ENCODE measurements at regions not wholly inside any gene's neighbourhood (a gene's known extent, or its start where the extent isn't known, plus 50 kb on each side); places are given as distances from the start of the nearest gene placed in this dataset.

GRCh38 chr9:21550392-21550791 lies 68.3 kb upstream of the IFNE start:
- peaks cover 5% of the 10 kb centered on the region for H3K4me1 Mint-ChIP-seq
- H3K4me1 ChIP-seq = peaks cover 9% of the 10 kb centered on the region
- H3K9me3 ChIP-seq (ENCODE audit: low read depth) = no peaks in the 10 kb centered on the region
- no peak overlapping the region for H3K4me3 ChIP-seq
- no peak overlapping the region for H2AFZ ChIP-seq (replicated peaks)
- no peak for DNase-seq (ENCODE audit: low spot score)
- no peak overlapping the region for H3K27ac ChIP-seq
- no peaks in the 10 kb centered on the region for H4K20me1 ChIP-seq (ENCODE audit: low read depth)
- H3K36me3 Mint-ChIP-seq = no peaks in the 10 kb centered on the region
- peaks cover 3% of the 10 kb centered on the region for H3K27me3 Mint-ChIP-seq (ENCODE audit: insufficient read depth, low read depth)
- no peak for TF ChIP-seq CTCF (IDR thresholded peaks at IDR 0.05)
- no peak for TF ChIP-seq EZH2 (IDR thresholded peaks at IDR 0.05)
- TF ChIP-seq EZH2phosphoT487 (IDR thresholded peaks at IDR 0.05) = no peak
- no peak overlapping the region for H3K9ac ChIP-seq
- no peaks in the 10 kb centered on the region for H3K79me2 ChIP-seq (ENCODE audit: low read depth)
- H3K4me2 ChIP-seq = no peak overlapping the region
- no peak overlapping the region for H3K4me3 Mint-ChIP-seq
- H3K27ac Mint-ChIP-seq = no peak overlapping the region
- H3K9me3 Mint-ChIP-seq = no peaks in the 10 kb centered on the region
- H3K27me3 ChIP-seq = no peaks in the 10 kb centered on the region
- H3K36me3 ChIP-seq = no peaks in the 10 kb centered on the region
- H3F3A ChIP-seq (ENCODE audit: low read depth) = no peaks in the 10 kb centered on the region

GRCh38 chr9:21551401-21551800 lies 69.3 kb upstream of the IFNE start:
- Histone ChIP-seq H3F3A (ENCODE audit: low read depth) (no peaks in the 10 kb centered on the region), H3K27me3 (no peaks in the 10 kb centered on the region), H3K9me3 (ENCODE audit: low read depth) (no peaks in the 10 kb centered on the region), H3K79me2 (ENCODE audit: low read depth) (no peaks in the 10 kb centered on the region), H3K4me3 (no peak overlapping the region), H4K20me1 (ENCODE audit: low read depth) (no peaks in the 10 kb centered on the region), H3K4me2 (no peak overlapping the region), H3K36me3 (no peaks in the 10 kb centered on the region), H3K4me1 (peaks cover 9% of the 10 kb centered on the region), H2AFZ (replicated peaks) (no peak overlapping the region), H3K27ac (no peak overlapping the region), H3K9ac (no peak overlapping the region)
- Mint-ChIP-seq H3K36me3 (no peaks in the 10 kb centered on the region), H3K9me3 (no peaks in the 10 kb centered on the region), H3K27me3 (ENCODE audit: insufficient read depth, low read depth) (peaks cover 4% of the 10 kb centered on the region), H3K27ac (no peak overlapping the region), H3K4me1 (peaks cover 5% of the 10 kb centered on the region), H3K4me3 (no peak overlapping the region)
- no peak for TF ChIP-seq EZH2phosphoT487 (IDR thresholded peaks at IDR 0.05)
- no peak for TF ChIP-seq CTCF (IDR thresholded peaks at IDR 0.05)
- DNase-seq (ENCODE audit: low spot score) = no peak

- peaks cover 9% of the 10 kb centered on the region for H3K4me1 ChIP-seq
- TF ChIP-seq EZH2 (IDR thresholded peaks at IDR 0.05) (no peak), CTCF (IDR thresholded peaks at IDR 0.05) (no peak), EZH2phosphoT487 (IDR thresholded peaks at IDR 0.05) (no peak)
- no peak overlapping the region for H2AFZ ChIP-seq (replicated peaks)
- H3K9ac ChIP-seq = no peak overlapping the region
- Mint-ChIP-seq H3K4me1 (peaks cover 5% of the 10 kb centered on the region), H3K27ac (no peak overlapping the region), H3K9me3 (no peaks in the 10 kb centered on the region), H3K36me3 (no peaks in the 10 kb centered on the region), H3K4me3 (no peak overlapping the region), H3K27me3 (ENCODE audit: insufficient read depth, low read depth) (peaks cover 4% of the 10 kb centered on the region)
- no peak overlapping the region for H3K27ac ChIP-seq
- no peak for DNase-seq (ENCODE audit: low spot score)
- no peaks in the 10 kb centered on the region for H3K9me3 ChIP-seq (ENCODE audit: low read depth)
- H3F3A ChIP-seq (ENCODE audit: low read depth) = no peaks in the 10 kb centered on the region
- H3K79me2 ChIP-seq (ENCODE audit: low read depth) = no peaks in the 10 kb centered on the region
- H3K36me3 ChIP-seq = no peaks in the 10 kb centered on the region
- no peak overlapping the region for H3K4me3 ChIP-seq
- H3K4me2 ChIP-seq = peak overlapping the region; percentile 25
- no peaks in the 10 kb centered on the region for H4K20me1 ChIP-seq (ENCODE audit: low read depth)
- H3K27me3 ChIP-seq = peaks cover 5% of the 10 kb centered on the region
Measured at GRCh38 chr9:21552244-21553170, 70.4 kb upstream of the IFNE start.
